ENCODE measurements at regions not wholly inside any gene's neighbourhood (a gene's known extent, or its start where the extent isn't known, plus 50 kb on each side); places are given as distances from the start of the nearest gene placed in this dataset.

GRCh38 chr4:125044886-125045285 is 269.9 kb upstream of the FAT4 start:
- CTCF ChIA-PET (ENCODE audit: low intra/inter-chr PET ratio) = no interaction called here
- no peaks in the 10 kb centered on the region for H3K36me3 ChIP-seq (ENCODE audit: control insufficient read depth, insufficient read depth, low read length)
- H2AFZ ChIP-seq (ENCODE audit: low read depth, low read length) = no peak overlapping the region
- H3K9ac ChIP-seq (ENCODE audit: insufficient read depth in 1 of 2, low read depth in 2 of 2, low read length in 2 of 2) = no peak overlapping the region
- no peaks in the 10 kb centered on the region for H3K9me1 ChIP-seq (ENCODE audit: control insufficient read depth, insufficient read depth, low read length)
- no peaks in the 10 kb centered on the region for H3K4me1 ChIP-seq (replicated peaks in 1 of 2; ENCODE audit: control insufficient read depth in 2 of 2, insufficient read depth in 2 of 2, low read length in 2 of 2)
- no peak overlapping the region for H3K4me2 ChIP-seq (ENCODE audit: insufficient read depth, low read length)
- FAIRE-seq (no peak), ATAC-seq (no peak), DNase-seq (ENCODE audit: extremely low read depth in 1 of 4, low spot score in 3 of 4) (no peak)
- H3K79me2 ChIP-seq (ENCODE audit: control insufficient read depth, insufficient read depth, low read length) = no peaks in the 10 kb centered on the region
- no peaks in the 10 kb centered on the region for H4K20me1 ChIP-seq (replicated peaks; ENCODE audit: control insufficient read depth, insufficient read depth, low read length)
- TF ChIP-seq ZNF274 (IDR thresholded peaks at IDR 0.05; ENCODE audit: borderline replicate concordance, low read depth, low read length) (no peak), ZNF445 (CRISPR knock-in tag; IDR thresholded peaks at IDR 0.05; ENCODE audit: low read depth) (no peak), ZNF174 (CRISPR knock-in tag; IDR thresholded peaks at IDR 0.05) (no peak), ZNF609 (CRISPR knock-in tag; IDR thresholded peaks at IDR 0.05; ENCODE audit: borderline replicate concordance) (no peak), TRIM24 (IDR thresholded peaks at IDR 0.05) (no peak), TCF7L2 (IDR thresholded peaks at IDR 0.05; ENCODE audit: low read depth, low read length) (no peak), ZNF224 (CRISPR knock-in tag; IDR thresholded peaks at IDR 0.05) (no peak), RAD51 (IDR thresholded peaks at IDR 0.05; ENCODE audit: borderline replicate concordance, low read depth) (no peak), GABPB1 (CRISPR knock-in tag; IDR thresholded peaks at IDR 0.05) (no peak), ZNF41 (CRISPR knock-in tag; conservative IDR thresholded peaks at IDR 0.05) (no peak), ZNF12 (CRISPR knock-in tag; IDR thresholded peaks at IDR 0.05) (no peak), CCAR2 (IDR thresholded peaks at IDR 0.05; ENCODE audit: low read depth, low read length) (no peak), ZNF561 (CRISPR knock-in tag; conservative IDR thresholded peaks at IDR 0.05) (no peak), RBM22 (IDR thresholded peaks at IDR 0.05; ENCODE audit: low read depth, low read length, poor library complexity, severe bottlenecking) (no peak), CEBPB (tag; IDR thresholded peaks at IDR 0.05) (no peak), SMC3 (conservative IDR thresholded peaks at IDR 0.05; ENCODE audit: insufficient read depth, low read depth, low read length) (no peak), ZBTB12 (CRISPR knock-in tag; IDR thresholded peaks at IDR 0.05) (no peak), E2F5 (CRISPR knock-in tag; IDR thresholded peaks at IDR 0.05) (no peak), C11orf30 (IDR thresholded peaks at IDR 0.05; ENCODE audit: low read depth) (no peak), ZNF431 (CRISPR knock-in tag; IDR thresholded peaks at IDR 0.05) (no peak)
- WGBS (ENCODE audit: insufficient coverage, low coverage, missing lambda C conversion rate) = 0% methylated on average over 3 of the region's 3 CpGs
- in situ Hi-C loops (cut with MboI) = no loop called here
- intact Hi-C loops (cut with micrococcal nuclease) = no loop called here
- BruUV-seq (replicated peaks) = no TSS peak
- H3K9me3 ChIP-seq (replicated peaks; ENCODE audit: control insufficient read depth, insufficient read depth, low read depth, low read length) = no peaks in the 10 kb centered on the region
- POLR2A ChIA-PET = no interaction called here
- H3K27me3 ChIP-seq (ENCODE audit: control insufficient read depth in 2 of 2, insufficient read depth in 2 of 2, low read length in 2 of 2) = no peaks in the 10 kb centered on the region
- no peak overlapping the region for H3K27ac ChIP-seq (ENCODE audit: extremely low read depth, low read depth, low read length)
- no peak overlapping the region for H3K4me3 ChIP-seq
